ENCODE measurements at regions not wholly inside any gene's neighbourhood (a gene's known extent, or its start where the extent isn't known, plus 50 kb on each side); places are given as distances from the start of the nearest gene placed in this dataset.

DNA sequence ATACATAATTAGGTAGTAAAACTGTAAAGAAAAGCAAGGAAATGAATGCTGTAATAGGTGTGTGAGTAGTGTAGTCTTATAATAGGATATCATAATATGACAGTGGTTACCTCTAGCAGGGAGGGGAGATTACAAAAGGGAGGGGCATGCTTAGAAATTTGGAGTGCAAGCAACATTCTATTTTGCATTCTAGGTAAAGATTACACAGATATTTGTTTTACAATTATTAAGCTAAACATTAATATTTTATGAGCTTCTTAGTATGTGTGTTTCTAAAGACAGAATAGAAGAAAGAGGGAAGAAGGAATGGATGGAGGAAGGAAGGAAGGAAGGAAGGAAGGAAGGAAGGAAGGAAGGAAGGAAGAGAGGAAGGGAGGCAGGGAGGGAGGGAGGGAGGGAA lies 177.9 kb downstream of the PAX3 start:
- Histone ChIP-seq H3K9me3 (ENCODE audit: control insufficient read depth in 4 of 4, insufficient read depth in 3 of 4, low read length in 3 of 4) (no peaks in the 10 kb centered on the region), H3K27ac (ENCODE audit: low read depth in 1 of 2, low read length in 1 of 2) (no peak overlapping the region), H3K36me3 (ENCODE audit: control insufficient read depth in 4 of 4, insufficient read depth in 4 of 4, low read length in 4 of 4) (no peaks in the 10 kb centered on the region), H3K4me1 (ENCODE audit: control insufficient read depth in 5 of 5, insufficient read depth in 5 of 5, low read length in 5 of 5) (no peaks in the 10 kb centered on the region), H3K4me3 (no peak overlapping the region), H3K9ac (ENCODE audit: insufficient read depth in 1 of 2, low read length in 2 of 2) (no peak overlapping the region), H3K27me3 (ENCODE audit: control insufficient read depth in 3 of 3, insufficient read depth in 3 of 3, low read length in 2 of 3) (peaks cover 0 to 6% (median 4%) of the 10 kb centered on the region in 3 donors)
- no peak for DNase-seq
- ATAC-seq (ENCODE audit: insufficient read depth, low FRiP score): no peak
- TF ChIP-seq, protein P1, sequence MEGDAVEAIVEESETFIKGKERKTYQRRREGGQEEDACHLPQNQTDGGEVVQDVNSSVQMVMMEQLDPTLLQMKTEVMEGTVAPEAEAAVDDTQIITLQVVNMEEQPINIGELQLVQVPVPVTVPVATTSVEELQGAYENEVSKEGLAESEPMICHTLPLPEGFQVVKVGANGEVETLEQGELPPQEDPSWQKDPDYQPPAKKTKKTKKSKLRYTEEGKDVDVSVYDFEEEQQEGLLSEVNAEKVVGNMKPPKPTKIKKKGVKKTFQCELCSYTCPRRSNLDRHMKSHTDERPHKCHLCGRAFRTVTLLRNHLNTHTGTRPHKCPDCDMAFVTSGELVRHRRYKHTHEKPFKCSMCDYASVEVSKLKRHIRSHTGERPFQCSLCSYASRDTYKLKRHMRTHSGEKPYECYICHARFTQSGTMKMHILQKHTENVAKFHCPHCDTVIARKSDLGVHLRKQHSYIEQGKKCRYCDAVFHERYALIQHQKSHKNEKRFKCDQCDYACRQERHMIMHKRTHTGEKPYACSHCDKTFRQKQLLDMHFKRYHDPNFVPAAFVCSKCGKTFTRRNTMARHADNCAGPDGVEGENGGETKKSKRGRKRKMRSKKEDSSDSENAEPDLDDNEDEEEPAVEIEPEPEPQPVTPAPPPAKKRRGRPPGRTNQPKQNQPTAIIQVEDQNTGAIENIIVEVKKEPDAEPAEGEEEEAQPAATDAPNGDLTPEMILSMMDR (IDR thresholded peaks at IDR 0.05; ENCODE audit: control extremely low read depth, extremely low read depth): no peak

DNA sequence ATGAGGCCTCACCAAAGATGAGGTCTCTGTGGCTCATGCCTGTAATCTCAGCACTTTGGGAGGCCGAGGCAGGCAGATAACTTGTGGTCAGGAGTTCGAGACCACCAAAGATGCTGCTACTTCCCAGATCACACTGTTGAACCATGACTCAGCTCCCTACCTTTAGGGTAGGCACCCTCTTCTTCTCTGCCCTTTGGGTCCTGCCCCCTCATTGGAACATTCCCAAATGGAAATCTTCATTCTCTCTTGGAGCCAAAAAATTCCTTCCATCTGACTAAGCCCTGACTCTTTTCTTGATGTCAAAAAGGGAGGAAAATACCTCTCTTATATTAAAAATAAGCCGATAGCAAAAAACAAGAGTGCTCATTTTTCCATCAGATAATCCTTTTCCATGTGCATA lies 183.5 kb downstream of the PAX3 start:
- TF ChIP-seq, protein P1 (IDR thresholded peaks at IDR 0.05; ENCODE audit: control extremely low read depth, extremely low read depth): no peak
- Histone ChIP-seq H3K4me3 (no peak overlapping the region), H3K27me3 (ENCODE audit: control insufficient read depth in 3 of 3, insufficient read depth in 3 of 3, low read length in 2 of 3) (peaks cover 0 to 2% (median 0%) of the 10 kb centered on the region in 3 donors), H3K4me1 (ENCODE audit: control insufficient read depth in 5 of 5, insufficient read depth in 5 of 5, low read length in 5 of 5) (no peaks in the 10 kb centered on the region), H3K36me3 (ENCODE audit: control insufficient read depth in 4 of 4, insufficient read depth in 4 of 4, low read length in 4 of 4) (no peaks in the 10 kb centered on the region), H3K9ac (ENCODE audit: insufficient read depth in 1 of 2, low read length in 2 of 2) (no peak overlapping the region), H3K27ac (ENCODE audit: low read depth in 1 of 2, low read length in 1 of 2) (no peak overlapping the region), H3K9me3 (ENCODE audit: control insufficient read depth in 4 of 4, insufficient read depth in 3 of 4, low read length in 3 of 4) (peaks cover 0 to 2% (median 0%) of the 10 kb centered on the region in 4 donors)
- ATAC-seq (ENCODE audit: insufficient read depth, low FRiP score) (no peak), DNase-seq (no peak)
- WGBS, 2 donors: 87 to 88% methylated on average over 3 of the region's 3 CpGs

DNA sequence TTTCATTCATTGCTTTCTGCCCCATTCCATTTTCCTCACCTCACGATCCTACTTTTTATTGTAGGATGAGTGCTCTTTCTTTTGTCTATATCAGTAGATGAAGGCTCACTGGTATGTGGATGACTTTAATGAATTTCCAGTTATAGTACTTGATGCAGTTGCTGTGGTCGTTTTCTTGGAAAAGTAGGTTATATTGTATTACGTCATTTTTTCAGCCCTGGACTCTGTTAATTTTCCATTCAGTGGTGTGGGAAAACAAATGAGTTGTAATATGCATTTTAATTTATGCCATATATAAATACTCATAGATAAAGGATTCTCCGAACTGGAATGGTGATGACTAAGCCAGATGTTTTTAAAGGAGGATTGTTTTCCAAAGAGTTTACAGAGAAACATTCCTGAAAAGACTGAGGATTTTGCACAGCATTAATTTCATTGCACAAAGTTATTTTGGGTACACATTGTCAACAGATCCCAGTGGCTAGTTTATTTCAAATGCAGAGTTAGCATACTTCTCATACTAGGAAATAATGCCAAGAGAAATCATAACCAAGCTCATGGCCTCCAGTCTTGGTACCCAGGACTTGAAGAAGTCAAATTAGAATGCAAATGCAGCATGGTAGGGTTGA lies 189.7 kb downstream of the PAX3 start:
- no peaks in the 10 kb centered on the region for H3K9me3 ChIP-seq (ENCODE audit: control insufficient read depth in 4 of 4, insufficient read depth in 3 of 4, low read length in 3 of 4)
- WGBS, 2 donors: 68 to 88% methylated on average over 4 of the region's 4 CpGs
- TF ChIP-seq, protein P1 (IDR thresholded peaks at IDR 0.05; ENCODE audit: control extremely low read depth, extremely low read depth): no peak
- peaks cover 0 to 9% (median 3%) of the 10 kb centered on the region in 3 donors for H3K27me3 ChIP-seq (ENCODE audit: control insufficient read depth in 3 of 3, insufficient read depth in 3 of 3, low read length in 2 of 3)
- H3K4me1 ChIP-seq (ENCODE audit: control insufficient read depth in 5 of 5, insufficient read depth in 5 of 5, low read length in 5 of 5): peaks cover 0 to 2% (median 0%) of the 10 kb centered on the region in 5 donors
- no peaks in the 10 kb centered on the region for H3K36me3 ChIP-seq (ENCODE audit: control insufficient read depth in 4 of 4, insufficient read depth in 4 of 4, low read length in 4 of 4)
- no peak overlapping the region for H3K9ac ChIP-seq (ENCODE audit: insufficient read depth in 1 of 2, low read length in 2 of 2)
- no peak overlapping the region for H3K27ac ChIP-seq (ENCODE audit: low read depth in 1 of 2, low read length in 1 of 2)
- DNase-seq: no peak
- no peak for ATAC-seq (ENCODE audit: insufficient read depth, low FRiP score)
- no peak overlapping the region for H3K4me3 ChIP-seq

DNA sequence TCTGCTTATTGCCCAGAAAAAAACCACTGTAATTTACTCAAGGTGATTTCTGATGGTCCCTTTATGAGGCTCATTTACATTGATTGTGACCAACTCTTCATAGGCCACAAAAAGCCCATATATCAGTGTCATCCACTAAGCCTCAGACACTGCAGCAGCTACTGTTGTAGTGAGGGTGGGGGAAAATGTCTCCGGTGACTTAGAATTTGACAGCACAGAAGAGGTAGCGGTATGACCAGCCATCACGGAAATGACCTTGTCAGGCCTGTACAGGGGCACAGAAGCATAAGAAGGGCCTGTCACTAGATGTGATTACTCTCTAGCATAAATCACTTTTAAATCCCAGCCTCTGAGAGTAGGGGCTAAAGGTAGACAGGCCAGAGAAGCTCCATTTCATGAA lies 190.3 kb downstream of the PAX3 start:
- no peak overlapping the region for H3K27ac ChIP-seq (ENCODE audit: low read depth in 1 of 2, low read length in 1 of 2)
- DNase-seq: no peak
- TF ChIP-seq, protein P1 (IDR thresholded peaks at IDR 0.05; ENCODE audit: control extremely low read depth, extremely low read depth): no peak
- no peak for ATAC-seq (ENCODE audit: insufficient read depth, low FRiP score)
- H3K9ac ChIP-seq (ENCODE audit: insufficient read depth in 1 of 2, low read length in 2 of 2): no peak overlapping the region
- 64 to 87% methylated on average over 3 of the region's 3 CpGs for WGBS, 2 donors
- H3K4me3 ChIP-seq: no peak overlapping the region
- H3K4me1 ChIP-seq (ENCODE audit: control insufficient read depth in 5 of 5, insufficient read depth in 5 of 5, low read length in 5 of 5): peaks cover 0 to 2% (median 0%) of the 10 kb centered on the region in 5 donors
- no peaks in the 10 kb centered on the region for H3K36me3 ChIP-seq (ENCODE audit: control insufficient read depth in 4 of 4, insufficient read depth in 4 of 4, low read length in 4 of 4)
- H3K9me3 ChIP-seq (ENCODE audit: control insufficient read depth in 4 of 4, insufficient read depth in 3 of 4, low read length in 3 of 4): no peaks in the 10 kb centered on the region
- H3K27me3 ChIP-seq (ENCODE audit: control insufficient read depth in 3 of 3, insufficient read depth in 3 of 3, low read length in 2 of 3): peaks cover 0 to 9% (median 3%) of the 10 kb centered on the region in 3 donors

Measured in lung (tissue), 11 donors.